Hematopoietic multipotent progenitor cell treated with erythropoietin and hydrocortisone succinate and interleukin-3 and kit ligand, for 6 days (in vitro differentiated cells): ENCODE measurements at regions not wholly inside any gene's neighbourhood (a gene's known extent, or its start where the extent isn't known, plus 50 kb on each side); places are given as distances from the start of the nearest gene placed in this dataset.

Experiments
- DNase-seq: peaks from one replicate; pipeline ENCODE4 v3.0.0-alpha.2; 2015

DNA sequence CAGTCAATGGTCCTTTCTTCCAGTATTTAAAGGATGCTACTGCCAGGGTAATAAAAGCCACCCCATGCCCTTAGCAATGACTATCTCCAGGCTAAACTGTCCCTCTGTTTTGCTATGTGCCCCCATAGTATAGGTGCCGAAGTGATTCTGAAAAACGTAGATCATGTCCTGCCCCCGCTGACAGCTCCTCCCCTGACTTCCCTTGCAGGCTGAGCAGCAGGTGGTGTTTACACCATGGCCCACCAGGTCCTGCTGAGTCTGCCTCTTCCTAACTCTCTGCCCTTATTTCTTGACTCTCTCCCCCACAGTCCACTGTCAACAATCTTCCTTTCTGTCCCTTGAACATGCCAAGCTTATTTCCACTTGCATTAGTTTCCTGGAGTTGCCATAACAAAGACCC is 352.5 kb upstream of the TSHZ2 start:
- no peak for DNase-seq

DNA sequence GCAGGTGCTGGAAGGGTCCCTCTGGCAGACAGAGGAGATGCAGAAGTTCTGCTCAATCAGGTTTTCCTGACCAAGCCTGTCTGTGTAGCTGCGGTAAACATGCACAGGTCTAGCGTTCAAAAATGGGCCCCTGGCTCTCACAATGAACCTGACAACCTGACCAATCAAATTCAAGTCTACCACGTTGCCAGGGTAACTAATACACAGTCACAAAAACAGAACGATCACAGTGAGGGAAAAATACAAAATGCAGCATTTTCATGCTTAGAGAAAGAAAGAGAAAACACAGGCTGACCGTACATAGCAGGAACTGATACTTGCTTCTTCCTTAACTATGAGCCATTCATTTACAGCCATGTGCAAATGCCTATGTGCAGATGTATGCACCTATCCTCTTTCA is 353.1 kb upstream of the TSHZ2 start:
- DNase-seq = no peak

DNA sequence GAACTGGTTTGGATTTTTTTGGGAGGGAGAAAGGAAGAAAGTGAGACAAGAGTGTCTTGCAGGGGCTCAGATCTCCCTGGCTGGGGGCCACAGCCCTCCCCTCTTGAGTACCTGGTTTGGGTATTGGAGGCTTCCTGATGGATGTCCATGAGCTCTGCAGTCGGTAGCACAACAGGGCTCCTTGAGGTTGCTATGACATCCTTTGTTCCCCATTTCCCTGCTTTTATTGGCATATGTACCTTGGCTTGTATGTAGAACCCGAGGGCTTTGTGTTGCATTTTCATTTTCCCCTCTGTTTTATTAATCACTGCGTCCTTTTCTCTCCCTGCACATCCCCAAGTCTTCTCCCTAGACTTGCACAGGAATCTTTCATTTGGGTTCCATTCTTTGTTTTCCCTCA is 355.5 kb upstream of the TSHZ2 start:
- DNase-seq = no peak

DNA sequence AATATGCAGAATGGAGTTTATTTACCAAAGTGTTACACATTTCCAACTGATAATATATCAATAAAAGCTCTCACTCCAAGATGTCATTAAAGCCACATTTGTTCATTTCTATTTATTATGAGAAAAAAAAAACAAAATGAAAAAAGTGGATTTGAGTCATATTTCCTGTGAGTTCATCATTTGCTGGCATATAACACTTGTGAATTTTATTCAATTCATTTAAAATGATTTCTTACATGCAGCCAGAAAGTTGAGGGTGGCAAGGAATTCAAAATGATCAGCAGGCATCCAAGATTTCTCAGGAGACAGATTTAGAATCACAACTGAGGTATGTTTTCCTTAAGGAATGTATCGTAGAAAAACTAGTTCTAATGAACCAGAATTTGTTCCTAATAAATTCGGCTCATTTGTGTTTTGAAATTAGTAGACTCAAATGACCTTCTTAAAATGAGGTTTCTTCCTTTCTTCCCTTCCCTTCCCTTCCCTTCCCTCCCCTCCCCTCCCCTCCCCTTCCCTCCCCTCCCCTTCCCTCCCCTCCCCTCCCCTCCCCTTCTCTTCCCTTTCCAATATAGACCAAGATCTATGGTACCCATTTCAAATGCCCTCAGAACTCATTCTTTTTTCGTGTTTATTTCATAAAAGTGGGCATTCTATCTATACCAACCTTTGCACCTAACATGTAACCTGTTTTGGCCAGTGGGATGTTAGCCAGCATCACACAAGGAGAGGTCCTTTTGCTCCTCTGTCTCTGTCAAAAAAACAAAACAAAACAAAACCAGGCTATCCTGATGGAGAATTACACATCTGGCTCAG is 357.9 kb upstream of the TSHZ2 start:
- DNase-seq = no peak

DNA sequence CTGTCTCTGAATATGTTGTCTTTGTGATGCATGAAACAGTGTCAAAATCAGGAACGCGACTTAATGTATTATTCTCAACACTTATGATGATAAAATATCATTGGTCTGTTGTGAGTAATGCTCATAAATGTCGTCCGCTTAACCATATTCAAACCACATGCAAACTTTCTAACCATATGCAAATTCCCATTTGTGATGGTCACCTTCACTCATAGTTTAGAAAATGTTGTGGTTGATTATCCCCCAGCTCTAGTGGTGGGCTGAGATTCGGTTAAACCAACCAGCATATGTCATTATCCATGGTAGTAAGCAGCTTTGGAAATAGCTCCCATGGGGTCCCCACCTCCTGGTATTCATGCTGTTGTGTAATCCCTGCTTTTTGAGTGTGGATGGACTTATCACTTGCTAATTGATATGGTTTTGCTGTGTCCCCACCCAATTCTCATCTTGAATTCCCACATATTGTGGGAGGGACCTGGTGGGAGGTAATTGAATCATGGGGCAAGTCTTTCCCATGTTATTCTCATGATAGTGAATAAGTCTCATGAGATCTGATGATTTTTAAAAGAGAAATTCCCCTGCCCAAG is 360.0 kb upstream of the TSHZ2 start:
- DNase-seq = no peak

DNA sequence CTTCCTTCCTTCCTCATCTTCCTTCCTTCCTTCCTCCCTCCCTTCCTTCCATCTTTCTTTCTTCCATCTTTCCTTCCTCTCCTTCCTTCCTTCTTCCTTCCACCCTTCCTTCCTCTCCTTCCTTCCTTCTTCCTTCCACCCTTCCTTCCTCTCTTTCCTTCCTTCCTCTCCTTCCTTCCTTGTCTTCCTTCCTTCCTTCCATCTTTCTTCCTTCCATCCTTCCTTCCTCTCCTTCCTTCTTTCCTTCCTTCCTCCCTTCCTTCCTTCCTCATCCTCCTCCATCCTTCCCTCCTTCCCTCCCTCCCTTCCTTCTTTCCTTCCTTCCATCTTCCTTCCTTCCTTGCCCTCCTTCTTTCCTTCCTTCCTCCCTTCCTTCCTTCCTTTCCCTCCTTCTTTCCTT is 361.4 kb upstream of the TSHZ2 start:
- DNase-seq = no peak

DNA sequence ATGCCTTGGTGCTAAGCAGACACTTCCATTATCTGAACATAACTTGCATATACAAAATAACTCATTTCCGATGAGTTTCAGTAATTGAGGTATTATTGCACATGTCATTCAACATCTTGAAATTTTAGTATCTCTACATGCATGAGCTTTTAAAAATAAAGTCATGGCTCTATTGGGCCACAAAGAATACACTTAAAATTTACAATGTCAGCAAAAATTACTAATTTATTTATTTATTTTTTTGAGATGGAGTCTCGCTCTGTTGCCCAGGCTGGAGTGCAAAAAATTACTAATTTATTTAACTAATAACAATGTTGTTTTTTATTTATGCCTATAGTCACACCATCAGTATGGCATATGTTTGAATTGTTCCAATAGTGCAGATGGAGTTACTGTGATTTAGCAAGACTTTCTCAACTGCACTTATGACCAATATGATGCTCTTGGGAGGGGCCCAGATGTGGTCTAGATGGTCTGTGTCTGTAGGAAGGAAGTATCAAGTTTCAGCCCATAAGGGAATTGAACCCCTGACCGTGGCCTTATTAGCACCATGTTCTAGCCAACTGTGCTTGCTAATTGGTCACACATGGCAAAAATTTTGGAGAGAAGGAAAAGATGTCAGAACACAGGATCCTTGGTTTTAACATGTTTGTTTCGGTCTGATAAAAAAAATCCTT is 370.7 kb upstream of the TSHZ2 start:
- DNase-seq = no peak

DNA sequence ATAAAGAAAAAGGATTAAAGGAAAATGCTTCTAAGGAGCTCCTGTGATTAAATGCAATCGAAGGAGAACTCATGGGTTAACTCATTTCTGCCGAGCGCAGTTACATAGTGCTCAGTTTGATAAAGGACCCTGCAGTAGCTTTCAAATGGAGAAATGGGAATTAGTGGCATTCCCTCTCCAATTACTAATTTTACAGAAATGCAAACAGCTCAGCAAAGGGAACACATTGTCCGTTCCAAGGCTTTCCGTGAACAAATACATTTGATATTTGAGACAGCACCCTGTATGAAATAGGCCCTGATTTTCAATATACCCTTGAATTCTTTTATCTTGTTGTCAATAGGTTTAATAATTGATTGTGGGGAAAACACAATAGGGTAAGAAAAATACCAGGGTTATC is 375.9 kb upstream of the TSHZ2 start:
- no peak for DNase-seq

DNA sequence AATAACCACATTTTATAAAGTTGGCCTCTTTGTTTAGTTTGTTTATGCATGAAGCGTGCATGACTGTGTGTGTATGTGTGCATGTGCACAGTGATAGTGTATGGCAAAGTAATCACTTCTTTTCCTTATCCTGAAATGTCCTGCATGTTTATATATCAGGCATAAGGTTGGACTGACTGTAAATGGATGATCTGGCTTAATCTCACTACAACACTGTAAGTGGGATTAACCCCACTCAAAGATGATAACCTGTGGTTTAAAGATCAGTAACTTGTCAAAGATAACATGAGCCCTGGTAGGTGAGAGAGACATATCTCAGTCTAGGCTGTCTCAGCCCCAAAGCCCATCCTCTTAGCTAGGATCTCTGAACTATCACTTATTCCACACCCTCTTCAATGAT is 376.6 kb upstream of the TSHZ2 start:
- DNase-seq = no peak

DNA sequence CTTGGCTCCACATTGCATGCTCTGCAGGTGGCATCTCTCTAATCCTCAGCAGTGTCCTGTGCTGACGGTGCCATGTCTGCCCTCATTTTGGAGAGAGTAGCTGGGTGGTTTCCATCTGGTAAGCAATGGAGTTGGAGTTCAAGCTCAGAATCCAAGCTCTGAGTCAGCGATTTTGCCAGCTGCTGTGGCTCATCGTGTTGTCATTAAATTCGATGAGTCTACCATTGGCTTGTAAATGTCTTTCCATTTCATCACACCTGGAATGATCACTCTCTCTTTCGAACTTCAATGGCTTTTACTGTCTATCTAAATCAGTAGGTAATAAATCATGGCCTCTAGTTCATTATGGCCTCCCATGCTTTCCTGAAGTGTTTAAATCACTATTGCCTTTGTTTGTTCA is 378.5 kb upstream of the TSHZ2 start:
- no peak for DNase-seq

DNA sequence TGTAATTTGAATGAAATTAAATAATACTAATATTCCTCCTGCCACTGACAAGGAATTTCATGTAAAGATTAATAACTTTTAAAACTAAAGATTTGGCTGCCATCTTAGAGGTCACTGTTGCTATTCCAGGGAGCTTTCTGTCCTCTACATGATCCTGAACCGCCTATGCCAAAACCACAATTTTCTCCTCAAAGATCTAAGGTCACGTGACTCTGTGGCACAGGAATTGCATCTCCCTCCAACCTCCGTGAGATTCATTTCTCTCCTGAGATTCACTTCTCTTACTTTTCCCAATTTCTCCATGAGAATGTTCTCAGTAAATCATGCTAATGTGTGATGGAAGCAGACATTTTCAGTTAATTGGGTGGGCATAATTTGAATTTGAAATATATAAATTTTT is 379.6 kb upstream of the TSHZ2 start:
- no peak for DNase-seq

DNA sequence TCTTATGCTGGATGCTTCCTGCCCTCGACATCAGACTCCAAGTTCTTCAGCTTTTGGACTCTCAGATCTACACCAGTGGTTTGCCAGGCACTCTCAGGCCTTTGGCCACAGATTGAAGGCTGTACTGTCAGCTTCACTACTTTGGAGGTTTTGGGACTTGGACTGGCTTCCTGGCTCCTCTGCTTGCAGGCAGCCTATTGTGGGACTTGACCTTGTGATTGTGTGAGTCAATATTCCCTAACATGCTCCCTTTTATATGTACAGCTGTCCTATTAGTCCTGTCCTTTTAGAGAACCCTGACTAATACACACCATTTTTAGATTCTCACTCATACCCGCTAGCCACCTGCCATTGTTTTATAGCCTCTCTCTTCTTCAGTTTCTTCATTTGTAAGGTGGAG is 382.1 kb upstream of the TSHZ2 start:
- no peak for DNase-seq

DNA sequence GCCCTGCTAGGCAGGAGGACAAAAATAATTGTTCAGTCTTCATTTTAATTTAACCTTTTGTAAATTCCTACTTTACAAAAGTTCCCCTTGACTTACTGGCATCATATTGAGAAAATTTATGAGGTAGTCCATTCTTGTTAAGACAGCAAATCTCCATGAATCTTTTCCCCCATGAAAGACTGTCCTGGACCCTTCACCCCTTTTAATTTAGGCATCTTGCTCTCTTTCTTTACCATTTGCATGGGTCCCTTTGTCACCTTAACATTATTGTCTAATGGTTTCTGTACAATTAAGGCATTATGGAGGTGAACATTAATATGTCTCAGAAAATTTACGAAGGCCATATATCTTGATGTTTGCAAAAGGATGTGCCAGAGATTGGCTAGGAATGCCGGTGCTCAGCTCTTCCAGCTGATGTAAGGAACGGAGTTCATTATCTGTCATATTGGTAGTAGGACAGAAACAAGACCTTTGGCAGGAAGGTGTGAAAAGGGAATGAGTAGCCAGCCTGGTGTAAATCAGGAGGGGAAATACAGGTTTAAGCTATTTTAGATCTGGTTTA is 382.8 kb upstream of the TSHZ2 start:
- DNase-seq = no peak

DNA sequence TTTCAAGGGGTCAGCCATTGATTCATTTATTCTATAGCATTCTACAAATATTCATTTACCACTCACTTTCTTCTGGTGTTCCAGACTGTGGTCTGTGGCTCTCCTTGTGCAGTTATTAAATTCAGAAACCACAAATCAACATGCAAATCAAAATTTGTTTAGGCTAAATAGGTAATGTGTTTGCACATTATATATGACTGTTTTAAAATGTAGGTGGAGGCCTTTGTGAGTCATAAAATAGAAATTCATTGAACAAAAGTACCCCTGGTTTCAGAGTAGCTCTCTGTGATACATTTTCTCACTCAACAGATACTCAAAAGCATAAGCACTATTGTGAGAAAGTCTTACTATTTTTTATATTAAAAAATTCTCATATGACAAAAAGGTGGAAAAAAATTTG is 385.5 kb upstream of the TSHZ2 start:
- no peak for DNase-seq

DNA sequence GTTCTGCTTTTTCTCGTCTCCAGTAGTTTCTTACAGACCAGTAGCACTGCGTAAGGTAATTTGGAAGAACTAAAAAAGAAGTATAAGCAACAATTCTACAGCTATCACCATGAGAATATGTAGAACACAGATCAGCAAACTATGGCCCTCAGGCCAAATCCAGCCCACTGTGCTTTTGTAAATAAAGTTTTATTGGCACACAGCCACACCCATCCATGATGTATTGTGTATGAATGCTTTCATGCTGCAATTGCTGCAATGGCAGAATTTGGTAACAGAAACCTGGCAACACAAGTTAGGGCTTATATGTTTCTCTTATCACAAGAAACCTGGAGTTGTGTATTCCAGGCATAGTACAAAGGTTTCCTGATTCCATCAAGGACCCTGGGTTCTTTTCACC is 386.8 kb upstream of the TSHZ2 start:
- DNase-seq = no peak

DNA sequence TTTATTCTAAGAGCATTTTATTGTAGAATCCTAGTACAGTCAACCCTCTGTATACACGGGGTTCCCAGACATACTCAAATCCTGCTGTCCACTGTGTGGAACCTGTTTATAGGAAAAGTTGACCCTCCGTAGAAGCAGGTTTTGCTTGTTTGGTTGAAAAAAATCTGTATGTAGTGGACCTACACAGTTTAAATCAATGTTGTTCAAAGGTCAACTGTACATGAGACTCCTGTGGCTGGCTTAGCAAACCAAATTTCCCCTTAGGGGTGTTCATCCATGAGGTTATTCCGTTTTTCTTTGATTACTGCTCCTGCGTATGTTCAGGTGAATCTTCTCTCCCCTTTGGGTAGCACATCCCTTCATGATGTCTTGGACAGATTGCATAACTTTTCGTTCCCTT is 387.0 kb upstream of the ZFP64 start:
- no peak for DNase-seq

DNA sequence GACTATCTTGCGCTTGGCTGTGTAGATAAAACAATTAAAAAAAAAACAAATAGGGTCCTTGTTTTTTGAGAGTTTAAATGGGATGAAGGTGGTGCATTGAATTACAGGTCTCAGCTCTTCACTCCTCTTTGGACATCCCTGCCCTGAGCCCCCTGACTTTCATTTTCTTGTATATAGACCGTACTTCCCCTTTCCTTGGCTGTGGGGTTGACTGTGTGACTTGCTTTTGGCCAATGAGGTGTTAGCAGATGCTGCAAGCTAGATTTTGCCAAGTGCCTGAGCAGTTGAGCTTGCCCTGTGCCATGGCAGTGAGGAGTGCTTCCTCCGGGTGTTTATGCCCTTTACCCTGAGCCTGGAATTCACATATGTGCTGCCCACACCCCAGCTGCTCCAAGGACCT is 386.1 kb upstream of the ZFP64 start:
- no peak for DNase-seq

DNA sequence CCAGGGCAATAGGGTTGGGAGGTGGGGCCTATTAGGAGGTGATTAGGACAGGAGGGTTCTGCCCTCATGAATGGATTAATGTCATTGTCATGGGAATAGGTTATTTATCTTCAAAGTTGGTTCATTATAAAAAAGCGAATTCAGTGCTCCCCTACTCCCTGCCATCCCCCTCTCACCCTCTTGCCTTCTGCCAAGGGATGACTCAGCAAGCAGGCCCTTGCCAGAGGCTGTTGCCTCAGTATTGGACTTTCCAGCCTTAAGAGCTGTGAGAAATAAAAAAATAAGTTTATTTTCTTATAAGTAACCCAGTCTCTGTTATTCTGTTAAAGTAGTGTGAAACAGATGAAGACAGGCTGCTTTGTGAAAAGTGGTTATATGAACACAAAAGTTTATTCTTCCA is 381.1 kb upstream of the ZFP64 start:
- no peak for DNase-seq

DNA sequence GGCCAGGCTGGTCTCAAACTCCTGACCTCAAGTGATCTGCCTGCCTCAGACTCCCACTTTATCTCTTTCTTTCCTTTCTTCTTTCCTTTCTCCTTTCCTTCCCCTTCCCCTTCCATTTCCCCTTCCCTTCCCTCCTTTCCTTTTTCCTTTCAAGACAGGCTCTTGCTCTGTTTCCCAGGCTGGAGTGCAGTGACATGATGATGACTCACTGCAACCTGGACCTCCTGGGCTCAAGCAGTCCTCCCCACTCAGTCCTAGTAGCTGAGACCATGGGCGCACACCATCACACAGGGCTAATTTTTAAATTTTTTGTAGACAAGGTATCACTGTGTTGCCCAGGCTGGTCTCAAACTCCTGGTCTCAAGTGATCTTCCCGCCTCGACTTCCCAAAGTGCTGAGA is 377.6 kb upstream of the ZFP64 start:
- no peak for DNase-seq

DNA sequence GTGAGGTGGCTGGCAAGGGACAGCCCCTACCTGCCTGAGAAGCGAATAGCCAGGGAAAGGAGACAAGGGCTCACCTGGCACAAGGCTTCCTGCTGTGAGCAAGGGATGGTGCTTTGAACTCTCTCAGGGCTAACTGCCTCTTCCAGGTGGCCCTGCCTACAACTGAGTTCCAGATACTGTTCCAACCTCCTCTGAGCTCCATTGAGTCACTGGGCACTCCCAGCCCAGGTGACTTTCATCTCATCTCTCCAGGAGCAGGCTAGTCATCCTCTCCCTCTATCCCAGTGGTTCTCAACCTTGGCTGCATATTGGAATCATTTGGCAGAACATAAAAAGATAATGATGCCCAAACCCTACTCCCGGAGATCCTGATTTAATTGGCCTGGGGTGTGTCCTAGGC is 374.0 kb upstream of the ZFP64 start:
- DNase-seq = no peak

DNA sequence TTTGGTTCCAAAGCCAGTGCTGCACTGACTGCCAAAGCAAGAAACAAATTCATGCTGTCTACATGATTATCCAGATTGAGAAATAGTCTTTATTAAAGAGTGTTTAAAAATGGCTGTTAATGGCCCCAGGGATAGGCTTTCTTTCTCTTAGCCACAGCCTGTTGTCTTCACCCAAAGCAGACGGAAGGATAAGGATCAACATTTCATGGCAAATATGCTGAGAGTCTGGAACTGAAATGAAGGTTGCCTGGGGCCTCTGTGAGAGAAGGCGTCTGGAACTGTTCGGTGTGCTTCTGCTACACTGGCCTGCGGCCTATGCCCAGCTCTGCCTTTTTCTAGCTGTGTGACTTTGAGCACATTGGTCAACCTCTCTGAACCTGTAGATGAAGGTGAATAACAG is 373.0 kb upstream of the ZFP64 start:
- DNase-seq = no peak

DNA sequence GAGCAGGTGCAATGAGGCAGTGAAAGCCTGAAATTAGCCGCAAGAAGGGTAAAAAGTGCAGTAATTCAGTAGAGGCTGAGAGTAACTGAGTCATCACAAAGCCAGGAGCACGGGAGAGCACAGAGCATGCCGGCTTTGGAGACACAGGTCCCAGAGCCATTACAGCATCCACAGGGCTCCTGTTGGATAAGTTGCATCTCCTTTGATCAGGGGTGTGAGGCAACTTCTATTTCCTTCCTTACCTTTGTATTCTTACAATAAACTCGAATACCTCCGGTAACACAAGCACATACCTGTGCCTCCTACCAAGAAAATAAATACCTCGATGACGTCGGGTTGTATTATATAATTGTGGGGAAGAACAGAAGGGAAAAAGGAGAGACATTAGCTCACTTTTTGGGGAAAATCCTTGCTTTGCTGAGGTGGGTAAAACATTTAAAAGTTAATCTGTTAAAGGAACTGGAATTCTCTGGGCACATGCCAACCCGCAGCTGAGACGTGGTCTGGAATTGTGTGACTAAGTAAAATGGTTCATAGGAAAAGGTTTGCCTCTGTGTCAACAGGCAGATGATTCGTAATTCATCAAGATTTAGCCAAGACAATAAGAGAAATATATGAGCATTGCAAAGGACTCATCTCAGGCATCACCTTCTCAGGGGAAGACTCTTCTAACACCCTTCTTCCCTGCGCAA is 360.7 kb upstream of the ZFP64 start:
- no peak for DNase-seq

DNA sequence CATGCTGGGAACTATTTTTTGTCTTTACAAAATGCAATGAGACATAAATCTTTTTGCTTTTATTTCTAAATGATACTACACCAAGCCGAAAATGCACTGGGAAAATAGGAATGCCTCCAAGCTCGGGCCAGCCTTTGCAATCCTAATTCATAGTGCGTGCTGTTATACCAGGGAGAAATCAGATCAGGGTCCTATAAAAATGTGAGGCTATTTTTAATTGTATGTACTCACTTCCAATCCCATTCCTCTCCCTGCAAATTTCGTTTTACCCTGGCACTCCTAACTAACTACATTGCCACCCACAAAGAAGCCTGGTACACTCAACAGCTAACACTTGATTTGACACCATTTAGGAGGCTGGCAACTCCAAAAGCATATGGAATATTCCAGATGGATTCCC is 350.6 kb upstream of the ZFP64 start:
- DNase-seq = no peak

DNA sequence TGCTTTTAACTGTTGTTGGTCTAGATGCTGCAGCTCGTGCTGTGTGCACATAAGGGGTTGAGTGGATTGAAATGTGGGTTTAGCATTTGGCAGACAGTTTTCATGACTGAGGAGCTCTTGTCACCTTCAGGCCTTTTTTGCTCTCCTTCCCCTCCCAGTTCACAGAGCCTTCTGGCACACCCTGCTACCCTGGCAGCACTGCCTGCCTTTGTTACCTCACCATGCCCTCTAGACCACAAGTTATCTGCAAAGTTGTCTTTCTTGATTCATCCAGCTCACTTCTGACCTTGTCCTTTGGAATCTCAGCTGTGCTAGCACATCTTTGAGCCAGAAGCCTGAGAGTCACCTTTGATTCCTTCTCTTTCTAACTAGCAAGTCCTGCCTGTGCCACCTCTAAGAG is 348.9 kb upstream of the ZFP64 start:
- DNase-seq = no peak
